ENCODE measurements at regions not wholly inside any gene's neighbourhood (a gene's known extent, or its start where the extent isn't known, plus 50 kb on each side); places are given as distances from the start of the nearest gene placed in this dataset.
A peak's percentile ranks its signal among the peaks of the same experiment; 100 is the strongest.

DNA sequence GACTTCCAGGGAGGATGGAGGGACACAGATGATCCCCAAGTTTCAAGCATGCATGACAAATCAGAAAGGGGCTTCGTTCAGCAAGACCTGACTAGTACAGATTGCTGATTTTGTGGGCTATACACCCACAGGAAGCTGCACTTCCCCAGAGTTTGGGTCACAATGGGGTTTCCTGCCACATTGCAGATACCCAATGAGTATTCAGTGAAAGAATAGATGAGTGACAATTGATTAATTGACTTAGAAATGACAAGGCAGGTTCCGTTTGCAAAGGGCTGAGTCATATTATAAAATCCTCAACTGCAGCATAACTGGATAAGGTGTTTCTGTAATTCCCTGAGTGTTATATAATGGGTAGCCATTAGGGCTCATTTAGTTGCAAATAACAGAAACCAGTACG lies 146.6 kb upstream of the TBL1X start:
- no peak for DNase-seq

DNA sequence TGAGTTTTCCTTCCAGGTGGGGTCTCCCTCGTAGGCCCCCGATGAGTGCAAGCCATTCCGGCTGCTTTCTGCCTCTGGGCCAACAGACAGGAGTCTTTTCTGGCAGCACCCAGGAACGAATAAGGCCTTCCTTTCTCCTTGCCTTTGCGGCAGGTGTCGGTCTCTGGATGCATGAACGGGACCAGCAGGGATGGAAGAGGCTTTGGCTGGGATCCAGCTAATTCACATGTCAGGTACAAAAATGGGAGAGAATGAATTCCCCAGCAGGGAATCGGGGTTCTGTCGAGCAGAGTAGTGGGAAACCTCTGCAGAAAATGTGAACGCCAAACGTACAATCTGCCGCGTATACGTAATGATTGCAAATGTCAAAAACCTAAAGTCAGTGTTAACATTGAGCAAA lies 146.1 kb upstream of the TBL1X start:
- DNase-seq: no peak

DNA sequence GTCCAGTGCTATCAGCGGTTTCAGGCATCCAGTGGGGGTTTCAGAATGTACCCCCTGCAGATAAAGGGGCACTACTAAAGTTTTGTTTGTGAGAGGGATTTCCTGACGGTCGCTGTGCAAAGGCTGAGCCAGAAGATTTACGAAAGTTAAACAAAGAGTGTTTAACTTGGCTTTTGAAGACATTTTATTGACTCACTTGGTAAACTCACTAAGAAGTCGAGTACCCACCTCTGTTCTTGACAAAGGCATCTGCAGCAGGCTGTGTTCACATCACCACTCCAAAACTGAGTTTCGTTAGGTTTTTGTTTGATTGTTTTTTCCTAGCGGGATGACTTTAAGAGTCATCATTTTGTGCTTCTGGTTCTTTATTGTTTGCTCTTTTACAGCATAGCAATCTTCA lies 143.9 kb upstream of the TBL1X start:
- DNase-seq: no peak

DNA sequence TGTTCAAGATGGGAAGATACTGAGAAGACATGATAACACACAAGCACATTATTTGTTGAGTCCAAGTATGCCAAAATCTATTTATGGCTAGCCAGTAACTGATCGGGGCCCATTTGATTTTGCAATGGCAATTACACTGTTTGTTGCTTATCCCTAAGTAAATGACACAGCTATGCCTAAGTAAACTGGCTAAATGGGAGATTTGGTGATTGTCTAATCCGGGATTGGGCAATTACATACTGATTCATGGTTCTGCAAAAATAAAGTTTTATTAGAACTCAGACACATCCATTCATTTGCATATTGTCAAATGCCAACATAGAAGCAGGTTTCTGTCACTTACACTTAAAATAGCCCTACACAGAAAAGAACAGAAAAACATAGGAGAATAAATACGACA lies 140.2 kb upstream of the TBL1X start:
- DNase-seq: no peak

DNA sequence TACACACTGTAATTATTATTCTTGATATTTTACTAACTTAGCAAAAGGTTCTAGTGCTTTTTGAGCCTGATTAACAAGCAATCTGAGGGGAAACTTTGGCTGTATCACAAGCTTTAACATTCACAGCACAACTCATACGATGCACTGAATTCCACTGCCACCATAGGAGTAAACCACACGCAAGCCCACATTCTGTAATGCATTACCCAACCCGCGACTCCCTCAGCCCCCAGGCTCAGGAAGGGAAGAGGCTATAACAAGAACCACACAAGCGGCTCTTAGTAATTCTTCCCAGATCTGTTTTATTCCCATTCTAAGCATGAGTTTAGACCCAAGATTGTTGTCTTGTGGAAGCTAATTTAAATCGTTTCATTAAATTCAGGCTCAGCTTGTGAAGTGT lies 138.5 kb upstream of the TBL1X start:
- DNase-seq: no peak

DNA sequence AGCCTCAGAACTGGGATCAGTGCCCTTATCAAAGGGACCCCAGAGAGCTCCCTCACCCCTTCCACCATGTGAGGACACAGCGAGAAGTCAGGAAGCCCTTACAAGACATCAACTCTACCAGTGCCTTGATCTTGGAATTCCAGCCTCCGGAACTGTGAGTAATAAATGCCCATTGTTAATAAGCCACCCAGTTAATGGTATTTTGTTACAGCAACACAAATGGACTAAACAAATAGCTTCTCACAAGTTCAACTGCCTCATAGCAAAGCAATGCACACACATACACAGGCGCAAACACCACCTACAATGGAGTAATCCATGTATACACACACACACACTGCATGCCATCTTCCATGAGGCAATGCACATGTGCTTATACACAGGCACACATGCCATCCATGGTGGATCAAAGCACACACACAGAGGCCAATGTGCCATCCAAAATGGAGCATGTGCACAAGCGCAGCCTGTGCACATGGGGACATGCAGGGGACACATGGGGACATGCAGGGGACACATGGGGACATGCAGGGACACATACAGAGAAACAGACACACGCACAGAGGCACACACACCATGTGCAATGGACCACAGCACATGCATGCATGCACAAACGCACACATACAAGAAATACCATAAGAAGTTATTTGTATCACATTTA lies 137.6 kb upstream of the TBL1X start:
- DNase-seq: no peak

DNA sequence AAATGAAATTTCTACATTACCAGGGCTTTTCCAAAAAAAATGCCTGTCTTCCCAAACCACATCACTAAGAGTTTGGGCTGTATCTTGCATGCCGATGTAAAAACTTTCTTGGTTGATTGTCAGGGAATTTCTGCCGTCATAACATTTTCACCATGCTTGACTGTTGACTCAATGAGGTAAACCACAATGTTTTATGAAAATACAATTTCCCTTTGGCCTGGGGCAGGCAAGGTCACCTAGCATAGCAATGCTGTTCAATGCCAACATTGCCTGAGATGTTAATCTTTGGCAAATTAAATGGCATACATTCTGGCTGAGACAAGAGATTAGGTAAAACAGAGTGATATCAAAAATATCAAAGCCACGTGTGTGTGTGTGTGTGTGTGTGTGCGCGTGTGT lies 137.1 kb upstream of the TBL1X start:
- DNase-seq: no peak

DNA sequence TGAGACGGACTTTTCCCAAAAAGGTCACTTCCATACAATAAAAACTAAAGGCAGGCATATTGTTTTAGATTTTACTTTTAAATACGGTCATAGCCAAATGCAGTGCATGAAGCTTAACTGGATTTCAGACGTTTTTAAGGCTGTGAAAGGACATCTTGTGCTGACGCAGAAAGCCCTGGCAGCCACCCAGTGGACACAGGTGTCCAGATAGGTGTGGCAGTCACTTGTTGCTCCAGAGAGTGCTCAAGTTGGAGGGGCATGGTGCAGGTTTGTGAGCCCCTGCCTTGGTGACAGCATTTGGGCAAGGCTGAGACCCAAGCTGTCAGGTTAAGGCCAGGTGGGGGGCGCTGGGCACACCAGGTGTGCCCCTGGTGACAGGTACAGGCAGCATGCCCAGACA lies 135.8 kb upstream of the TBL1X start:
- no peak for DNase-seq

DNA sequence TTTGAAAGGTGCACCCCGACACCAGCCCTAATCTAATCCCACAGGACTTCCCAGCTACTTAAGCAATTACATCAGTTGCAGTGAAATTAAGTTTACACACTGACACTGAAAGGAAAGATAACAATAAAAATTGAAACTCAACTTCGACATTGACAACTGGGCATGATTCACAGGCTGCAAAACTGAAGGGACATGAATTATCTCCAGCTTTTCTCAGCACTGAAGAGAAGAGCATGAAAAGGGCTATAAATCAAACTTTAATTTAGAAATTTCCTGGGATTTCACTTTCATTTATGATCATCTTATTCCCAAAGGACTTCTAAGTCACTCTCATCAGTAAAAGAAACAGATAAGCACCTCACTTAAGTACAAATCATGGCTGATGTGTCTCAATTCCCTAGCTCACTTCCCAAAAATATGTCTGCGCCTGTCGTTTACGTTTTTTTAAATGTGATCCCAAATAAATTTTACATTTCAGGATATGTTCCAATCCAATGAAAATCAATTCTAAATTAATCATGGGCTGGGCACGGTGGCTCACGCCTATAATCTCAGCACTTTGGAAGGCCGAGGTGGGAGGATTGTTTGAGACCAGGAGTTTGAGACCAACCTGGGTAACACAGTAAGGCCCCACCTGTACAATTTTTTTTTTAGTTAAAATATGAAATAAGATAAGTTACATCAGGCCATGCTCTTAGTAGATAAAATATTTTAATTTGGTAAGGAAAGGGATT lies 134.4 kb upstream of the TBL1X start:
- DNase-seq: no peak

DNA sequence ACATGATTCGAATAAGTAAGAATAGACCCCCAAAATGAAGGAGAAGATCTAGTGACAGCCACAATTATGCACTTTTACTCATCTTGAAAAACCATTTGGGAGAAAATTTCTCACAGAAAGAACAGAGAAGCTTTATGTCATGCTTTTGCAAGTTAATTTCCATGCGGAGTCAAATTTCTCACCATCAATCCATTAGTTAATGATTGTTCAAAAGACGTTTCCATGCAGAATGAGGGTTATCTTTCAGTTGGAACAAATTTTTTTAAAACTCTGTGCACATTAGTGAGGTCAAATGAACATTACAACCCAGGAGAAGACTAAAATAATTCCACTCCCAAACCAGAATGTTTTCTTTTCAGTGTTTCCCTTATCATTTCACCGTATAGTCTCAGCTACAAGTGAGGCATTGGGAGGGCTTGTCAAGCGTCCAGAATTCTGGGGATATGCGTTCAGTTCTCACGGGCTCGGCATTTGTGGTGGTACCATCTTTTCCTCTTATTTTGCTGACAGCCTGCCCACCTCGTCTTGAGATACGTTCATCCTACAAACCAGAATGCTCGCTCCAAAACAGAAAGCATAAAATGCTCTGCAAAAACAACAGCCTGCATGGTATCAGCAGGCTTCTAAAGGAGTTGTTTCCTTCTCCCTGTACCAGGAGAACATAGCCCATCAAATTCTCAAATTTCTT lies 130.8 kb upstream of the TBL1X start:
- no peak for DNase-seq

DNA sequence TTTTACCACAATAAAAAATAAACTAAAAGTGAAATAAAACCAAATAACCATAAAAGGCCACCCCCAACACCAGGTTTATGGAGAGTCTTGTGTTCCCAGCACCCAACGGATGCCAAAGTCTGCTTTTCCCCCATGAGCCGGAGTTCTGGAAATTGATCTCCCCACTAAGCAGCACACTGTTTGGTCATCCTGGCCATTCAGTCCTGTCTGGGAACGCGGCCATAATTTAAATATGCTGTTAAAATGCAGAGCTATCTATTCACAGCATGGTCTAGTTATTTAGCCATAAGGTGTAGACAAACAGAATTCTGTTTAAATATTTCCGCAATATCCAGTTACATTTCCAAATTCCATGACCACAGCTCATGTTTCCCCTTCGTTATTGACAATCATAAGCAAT lies 129.6 kb upstream of the TBL1X start:
- no peak for DNase-seq

DNA sequence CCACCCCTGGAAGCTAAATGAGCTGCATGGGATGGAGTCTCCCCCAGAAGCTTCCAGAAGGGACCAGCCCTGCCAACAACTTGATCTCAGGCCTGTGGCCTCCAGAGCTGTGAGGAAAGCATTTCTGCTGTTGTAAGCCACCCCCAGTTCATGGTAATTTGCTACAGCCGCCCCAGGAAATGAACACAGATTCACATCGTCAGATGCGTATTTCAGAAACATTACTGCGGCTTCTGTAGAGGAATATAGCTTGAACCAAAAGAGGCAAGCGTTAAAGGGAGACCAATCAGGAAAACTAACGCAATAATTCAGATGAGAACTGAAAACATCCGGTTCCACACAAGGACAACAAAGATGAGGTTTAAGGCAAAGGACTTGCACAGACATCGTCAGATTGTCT lies 128.4 kb upstream of the TBL1X start:
- no peak for DNase-seq

DNA sequence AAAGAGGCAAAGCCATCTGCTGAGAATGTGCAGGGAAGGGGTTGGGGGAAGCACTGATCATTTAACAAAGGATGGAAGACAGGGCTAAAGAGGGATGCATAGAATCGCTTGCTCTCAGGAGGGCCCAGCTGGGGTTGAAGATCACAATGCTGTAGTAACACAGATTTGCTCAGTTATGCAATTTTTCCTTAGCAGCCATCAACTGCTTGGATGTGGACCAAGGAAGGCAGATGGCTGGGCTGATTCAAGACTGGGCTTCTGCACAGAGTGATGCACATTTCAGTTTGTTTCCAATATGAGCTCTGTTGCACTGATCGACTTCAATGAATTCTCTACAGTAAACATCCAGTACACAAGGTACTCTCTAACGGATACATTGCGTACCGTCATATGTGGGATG lies 127.8 kb upstream of the TBL1X start:
- no peak for DNase-seq

DNA sequence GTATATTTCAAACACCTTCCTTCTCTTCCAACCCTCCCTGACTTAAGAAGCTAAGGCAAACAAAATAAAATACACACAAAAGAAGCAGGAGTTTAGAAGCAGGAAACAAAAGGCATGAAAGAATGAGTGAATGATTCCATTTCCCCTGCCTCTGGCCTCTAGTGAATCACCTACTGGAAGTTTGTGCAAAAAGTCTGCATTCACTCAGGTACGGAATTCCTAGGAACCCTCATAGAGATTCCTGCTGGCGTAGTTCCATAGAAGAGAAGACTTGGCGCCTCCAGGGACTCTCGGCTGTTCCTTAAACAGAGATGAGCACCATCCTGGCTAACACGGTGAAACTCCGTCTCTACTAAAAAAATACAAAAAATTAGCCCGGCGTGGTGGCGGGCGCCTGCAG lies 125.9 kb upstream of the TBL1X start:
- DNase-seq: no peak

DNA sequence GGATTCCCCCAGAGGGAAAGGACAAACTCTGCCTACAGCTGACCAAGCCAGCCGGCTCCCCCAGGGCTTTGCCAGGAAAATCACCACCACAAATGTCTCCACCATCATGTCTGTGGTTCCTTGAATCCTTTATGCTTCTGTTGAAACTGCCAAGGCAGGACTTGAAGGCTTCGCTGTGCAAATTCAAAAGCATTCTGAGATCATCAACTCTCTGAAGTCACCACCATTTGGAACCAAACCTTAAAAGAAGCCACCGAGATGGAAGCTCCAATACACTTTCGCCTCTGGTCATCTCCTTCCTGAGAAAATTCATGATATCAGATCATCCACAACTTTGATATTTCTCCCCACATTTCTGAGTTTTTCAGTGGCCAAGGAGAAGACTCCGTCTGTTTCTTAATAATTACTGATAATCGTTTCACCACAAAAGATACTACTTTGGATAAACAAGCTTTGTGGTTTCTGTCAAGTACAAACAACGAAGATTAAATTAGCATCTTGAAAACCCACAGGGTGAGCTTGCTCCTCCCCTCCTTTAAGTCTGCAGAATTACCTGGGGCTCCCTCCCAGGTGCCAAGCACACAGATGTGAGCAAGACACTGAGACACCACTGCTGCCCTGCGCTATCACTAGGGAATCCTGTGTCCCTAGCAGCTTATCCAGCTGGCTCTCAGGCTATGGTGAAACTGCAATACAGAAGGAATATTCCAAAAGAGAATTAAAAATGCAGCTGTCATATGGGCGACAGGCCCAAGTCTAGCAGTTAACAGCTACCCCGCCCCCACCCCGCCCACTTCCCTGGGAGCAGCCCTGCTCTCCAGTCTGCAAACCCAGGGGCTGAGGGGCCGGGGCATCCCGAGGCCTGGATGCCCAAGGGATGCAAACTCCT lies 125.0 kb upstream of the TBL1X start:
- no peak for DNase-seq

DNA sequence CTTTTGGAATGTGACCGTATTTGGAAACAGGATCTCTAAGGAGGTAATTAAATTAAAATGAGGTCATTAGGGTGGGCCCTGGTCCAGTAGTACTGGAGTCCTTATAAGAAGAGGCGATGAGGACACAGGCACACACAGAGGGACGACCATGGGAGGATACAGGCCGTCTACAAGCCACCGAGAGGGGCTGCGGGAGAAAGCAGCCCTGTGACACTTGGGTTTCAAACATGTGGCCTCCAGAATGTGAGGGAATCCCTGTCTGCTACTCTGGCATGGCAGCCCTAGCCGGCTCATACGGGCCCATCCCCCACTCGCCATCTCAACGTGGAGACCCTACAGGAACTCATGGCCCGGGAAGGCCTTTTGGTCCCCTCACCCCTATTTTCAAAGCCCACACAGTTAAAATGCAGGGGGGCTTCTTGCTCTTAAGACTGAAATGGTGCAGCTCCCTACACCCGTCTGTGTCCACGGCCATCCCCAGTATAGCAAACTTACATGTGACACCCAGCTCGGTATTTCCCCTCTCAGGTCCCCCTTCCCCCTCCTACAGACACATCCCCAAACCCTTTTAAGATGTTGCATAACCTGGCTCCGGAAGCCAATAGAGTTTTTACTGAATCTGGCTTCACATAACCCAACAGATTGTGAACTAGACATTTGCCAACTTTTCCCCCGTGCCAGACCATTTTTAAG lies 124.1 kb upstream of the TBL1X start:
- DNase-seq: no peak

DNA sequence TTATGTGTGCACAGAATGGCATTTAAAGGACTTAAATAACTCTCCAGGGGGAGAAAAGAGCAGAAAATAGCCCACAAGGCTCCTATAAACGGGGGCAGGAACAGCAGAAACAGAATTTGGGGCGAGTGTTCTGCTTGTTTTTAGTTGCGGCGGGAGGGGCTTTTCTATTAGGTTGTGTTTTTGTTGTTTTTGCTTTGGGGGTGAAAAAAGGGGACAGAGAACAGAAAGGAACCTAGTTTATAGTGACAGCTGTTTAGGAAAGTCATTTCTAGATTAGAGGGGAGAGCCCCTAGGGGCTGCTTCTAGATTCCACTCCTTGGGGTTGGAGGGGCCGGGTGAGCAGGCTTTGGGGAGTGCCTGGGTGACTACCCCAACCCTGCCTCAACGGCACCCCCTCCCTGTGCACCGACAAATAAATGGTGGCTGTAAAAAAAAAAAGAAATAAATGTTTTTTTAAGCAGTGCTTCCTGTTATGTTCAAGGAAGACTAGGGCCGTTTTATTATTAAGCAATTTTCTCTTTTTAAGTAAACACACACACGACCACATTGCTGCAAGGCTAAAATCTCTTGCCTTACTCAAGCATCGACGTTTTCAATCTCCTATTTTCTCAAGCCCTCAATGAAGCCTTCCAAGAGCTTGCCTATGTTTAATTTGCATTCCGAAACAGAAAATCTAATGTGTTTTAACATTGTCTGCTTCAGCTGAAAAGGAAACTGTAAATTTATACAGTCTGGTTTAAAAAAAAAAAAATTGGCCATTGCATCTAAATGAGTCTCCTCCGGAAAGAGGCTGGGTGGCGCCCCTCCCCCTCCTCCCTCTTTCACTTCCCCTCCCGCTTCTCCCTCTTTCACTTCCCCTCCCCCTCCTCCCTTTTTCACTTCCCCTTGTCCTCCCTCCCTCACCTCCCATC lies 123.3 kb upstream of the TBL1X start:
- peak; percentile 22 for DNase-seq

DNA sequence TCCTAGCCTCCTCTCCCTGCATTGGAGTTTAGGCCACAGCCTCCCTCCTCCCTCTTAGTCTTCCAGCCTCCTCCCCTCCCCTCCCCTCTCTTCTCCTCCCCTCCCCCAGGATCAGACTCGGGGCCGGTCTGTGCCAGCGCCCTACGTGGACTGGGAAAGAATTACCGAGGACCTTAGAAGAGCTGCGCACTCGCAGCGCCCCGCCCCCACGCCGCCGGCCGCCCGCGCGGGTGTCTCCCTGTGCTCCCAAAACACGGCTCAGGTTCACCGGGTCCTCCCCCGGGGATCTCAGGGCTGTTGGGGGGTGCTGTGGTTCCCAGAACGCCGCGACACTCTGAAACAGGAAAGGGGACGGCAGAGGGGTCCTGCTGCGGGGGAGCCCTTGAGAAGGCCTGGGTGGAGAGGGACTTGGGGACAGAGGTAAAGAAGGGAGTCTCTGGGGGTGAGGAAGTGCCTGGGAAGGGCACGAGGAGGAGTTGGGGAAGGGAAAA lies 122.3 kb upstream of the TBL1X start:
- DNase-seq: peak; percentile 15

DNA sequence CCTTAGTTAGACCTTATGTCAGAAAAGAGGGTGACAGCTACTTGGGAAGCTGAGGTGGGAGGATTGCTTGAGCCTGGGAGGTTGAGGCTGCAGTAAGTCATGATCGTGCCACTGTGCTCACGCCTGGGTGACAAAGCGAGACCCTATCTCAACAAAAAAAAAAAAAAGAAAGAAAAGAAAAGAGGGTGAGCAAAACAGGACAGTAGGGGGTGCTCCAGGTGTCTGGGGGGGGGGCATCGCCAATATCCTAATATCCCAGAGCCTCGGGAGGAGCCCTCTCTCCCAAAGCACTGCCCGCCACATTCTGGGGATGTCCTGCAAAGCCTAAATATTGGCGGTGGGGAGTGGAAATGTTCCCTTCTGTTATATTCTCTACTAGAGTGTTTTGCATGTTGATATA lies 120.9 kb upstream of the TBL1X start:
- no peak for DNase-seq

DNA sequence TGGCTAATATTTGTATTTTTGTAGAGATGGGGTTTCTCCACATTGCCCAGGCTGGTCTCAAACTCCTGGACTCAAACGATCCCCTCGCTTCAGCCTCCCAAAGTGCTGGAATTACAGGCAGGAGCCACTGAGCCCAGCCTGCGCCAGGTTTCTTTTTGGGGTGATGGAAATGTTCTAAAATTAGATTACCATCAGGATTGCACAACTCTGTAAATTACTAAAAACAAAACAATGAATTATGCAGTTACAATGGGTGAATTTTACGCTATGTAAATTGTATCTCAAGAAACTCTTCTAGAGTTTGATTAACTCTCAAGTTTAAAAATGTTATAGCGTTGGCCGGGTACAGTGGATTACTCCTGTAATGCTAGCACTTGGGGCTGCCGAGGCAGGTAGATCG lies 118.9 kb upstream of the TBL1X start:
- DNase-seq: no peak
